GM23338 (cell line): ENCODE measurements at regions not wholly inside any gene's neighbourhood (a gene's known extent, or its start where the extent isn't known, plus 50 kb on each side); places are given as distances from the start of the nearest gene placed in this dataset.

Source experiments
- ATAC-seq: fragments of 200-7000 bp; cut with Tn5 transposase; 3 replicates; pipeline ENCODE4 v1.9.1; 2020
- DNase-seq: peaks from one replicate; pipeline ENCODE4 v3.0.0-alpha.2; 2015; ENCODE audit warnings: low spot score
- H2AFZ ChIP-seq: fragments of 200-600 bp; sonication (generic); 2 replicates; pipeline ENCODE4 v1.8.0; 2016; ENCODE audit warnings: antibody characterized with exemption, mild to moderate bottlenecking, moderate library complexity
- H3F3A ChIP-seq: fragments of 200-600 bp; sonication (generic); replicated peaks from 2 replicates; pipeline ENCODE4 v1.8.0; 2017; ENCODE audit warnings: antibody characterized with exemption, mixed run types, low read depth
- H3K27ac ChIP-seq: fragments of 200-600 bp; sonication (generic); 2 replicates; pipeline ENCODE4 v1.6.1; 2016; ENCODE audit warnings: low read depth
- H3K27me3 ChIP-seq: fragments of 200-600 bp; sonication (generic); 2 replicates; pipeline ENCODE4 v1.8.0; 2016; ENCODE audit warnings: mild to moderate bottlenecking, mixed run types, moderate library complexity; ENCODE audit not compliant: insufficient read depth
- H3K36me3 ChIP-seq: fragments of 200-600 bp; sonication (generic); 2 replicates; pipeline ENCODE4 v1.8.0; 2016; ENCODE audit warnings: mild to moderate bottlenecking; ENCODE audit not compliant: insufficient read depth
- H3K4me1 ChIP-seq: fragments of 200-600 bp; sonication (generic); 2 replicates; pipeline ENCODE4 v1.8.0; 2016; ENCODE audit warnings: mild to moderate bottlenecking, moderate library complexity; ENCODE audit not compliant: insufficient read depth
- H3K4me2 ChIP-seq: fragments of 200-600 bp; sonication (generic); 2 replicates; pipeline ENCODE4 v1.7.1; 2017; ENCODE audit warnings: mixed run types
- H3K4me3 ChIP-seq: fragments of 200-600 bp; sonication (generic); 2 replicates; pipeline ENCODE4 v1.6.1; 2016; ENCODE audit warnings: mixed run types
- H3K79me2 ChIP-seq: fragments of 200-600 bp; sonication (generic); replicated peaks from 2 replicates; pipeline ENCODE4 v1.8.0; 2017; ENCODE audit warnings: mild to moderate bottlenecking; ENCODE audit not compliant: insufficient read depth
- H3K9me2 ChIP-seq: fragments of 200-600 bp; sonication (generic); 2 replicates; pipeline ENCODE4 v1.8.0; 2017; ENCODE audit not compliant: insufficient read depth
- H4K20me1 ChIP-seq: fragments of 200-600 bp; sonication (generic); replicated peaks from 2 replicates; pipeline ENCODE4 v1.8.0; 2017; ENCODE audit warnings: mild to moderate bottlenecking; ENCODE audit not compliant: insufficient read depth
- H3K27ac Mint-ChIP-seq: 2 replicates; pipeline ENCODE4 v1.8.0; 2020; ENCODE audit warnings: inconsistent platforms, mild to moderate bottlenecking, moderate library complexity, mixed read lengths
- H3K27me3 Mint-ChIP-seq: 3 replicates; pipeline ENCODE4 v1.8.0; 2022; ENCODE audit warnings: low read depth, mild to moderate bottlenecking, moderate library complexity, mixed read lengths, inconsistent platforms; ENCODE audit not compliant: insufficient read depth, poor library complexity
- H3K36me3 Mint-ChIP-seq: 3 replicates; pipeline ENCODE4 v1.8.0; 2021; ENCODE audit warnings: low read depth, mild to moderate bottlenecking, inconsistent platforms, moderate library complexity, mixed read lengths
- H3K4me1 Mint-ChIP-seq: 3 replicates; pipeline ENCODE4 v1.8.0; 2020; ENCODE audit warnings: mild to moderate bottlenecking, inconsistent platforms, mixed read lengths
- H3K4me3 Mint-ChIP-seq: 3 replicates; pipeline ENCODE4 v1.8.0; 2021; ENCODE audit warnings: moderate library complexity, mild to moderate bottlenecking, inconsistent platforms, mixed read lengths
- H3K9me3 Mint-ChIP-seq: 3 replicates; pipeline ENCODE4 v1.8.0; 2020; ENCODE audit warnings: moderate library complexity, mild to moderate bottlenecking, inconsistent platforms, mixed read lengths
- CREB1 ChIP-seq: fragments of 250-450 bp; sonication (Bioruptor Pico); IDR thresholded peaks from 2 replicates; pipeline ENCODE4 v1.5.0; 2020; ENCODE audit warnings: low read depth, mild to moderate bottlenecking, moderate library complexity
- EZH2 ChIP-seq: fragments of 200-600 bp; sonication (generic); IDR thresholded peaks from one replicate; pipeline ENCODE4 v1.8.0; 2017; ENCODE audit warnings: antibody characterized with exemption, mild to moderate bottlenecking, low read depth; ENCODE audit not compliant: unreplicated experiment
- EZH2phosphoT487 ChIP-seq: fragments of 200-600 bp; sonication (generic); IDR thresholded peaks from one replicate; pipeline ENCODE4 v1.8.1; 2018; ENCODE audit warnings: antibody characterized with exemption; ENCODE audit not compliant: unreplicated experiment
- JUNB ChIP-seq: IDR thresholded peaks from one replicate; pipeline ENCODE4 v1.6.1; 2016; ENCODE audit warnings: antibody characterized with exemption; ENCODE audit not compliant: unreplicated experiment
- NANOG ChIP-seq: IDR thresholded peaks from 2 replicates; pipeline ENCODE4 v1.6.1; 2016; ENCODE audit warnings: antibody characterized with exemption, borderline replicate concordance
- POLR2AphosphoS5 ChIP-seq: IDR thresholded peaks from 2 replicates; pipeline ENCODE4 v1.6.1; 2016; ENCODE audit warnings: antibody characterized with exemption, low read depth
- STAT1 ChIP-seq: IDR thresholded peaks from one replicate; pipeline ENCODE4 v1.6.1; 2016; ENCODE audit warnings: antibody characterized with exemption; ENCODE audit not compliant: unreplicated experiment
- ZNF114 ChIP-seq: fragments of 250-450 bp; sonication (Bioruptor Pico); IDR thresholded peaks from 2 replicates; pipeline ENCODE4 v1.5.0; 2020; ENCODE audit warnings: mild to moderate bottlenecking, moderate library complexity
- ZNF331 ChIP-seq: fragments of 250-450 bp; sonication (Bioruptor Pico); IDR thresholded peaks from 2 replicates; pipeline ENCODE4 v1.5.0; 2020; ENCODE audit warnings: low read depth, mild to moderate bottlenecking, moderate library complexity
- TF ChIP-seq, protein P1 (sequence below), 2 experiments: fragments of 200-600 bp in 1 of 2; sonication (generic) in 1 of 2; conservative IDR thresholded peaks; 2 replicates each; pipeline versions ENCODE4 v1.5.1 to v1.6.1; 2016 to 2017; ENCODE audit warnings: antibody characterized with exemption in 2 of 2, low read depth in 2 of 2, mild to moderate bottlenecking in 2 of 2, moderate library complexity in 1 of 2
- TF ChIP-seq, protein P2 (sequence below): fragments of 250-450 bp; sonication (Bioruptor Pico); IDR thresholded peaks from 2 replicates; pipeline ENCODE4 v1.5.0; 2020; ENCODE audit warnings: mild to moderate bottlenecking, moderate library complexity
- TF ChIP-seq, protein P3 (sequence below): IDR thresholded peaks from one replicate; pipeline ENCODE4 v1.6.1; 2018; ENCODE audit warnings: antibody characterized with exemption; ENCODE audit not compliant: unreplicated experiment
- TF ChIP-seq, protein P4 (sequence below): IDR thresholded peaks from 2 replicates; pipeline ENCODE4 v1.6.1; 2016; ENCODE audit warnings: antibody characterized with exemption

DNA sequence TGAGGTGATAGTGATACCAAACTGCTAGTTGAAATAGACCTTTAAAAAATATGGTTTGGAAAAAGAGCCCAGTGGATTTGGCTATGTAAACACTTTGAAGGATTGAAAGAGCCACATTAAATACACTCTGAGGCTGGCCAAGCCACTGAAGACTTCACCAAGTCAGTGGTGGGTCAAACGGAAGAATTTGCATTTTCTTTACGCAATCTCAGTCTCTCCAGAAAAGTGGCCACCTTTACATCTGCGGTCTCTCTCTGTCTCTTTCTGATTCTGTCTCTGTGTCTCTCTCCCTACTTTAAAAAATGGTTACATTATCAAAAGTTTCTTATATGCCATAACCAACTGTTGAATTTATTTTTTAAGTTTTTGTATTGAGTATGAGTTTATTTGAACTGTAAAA is 651.2 kb upstream of the PITX2 start:
- Histone ChIP-seq H3K36me3 (no peaks in the 10 kb centered on the region), H3K79me2 (no peaks in the 10 kb centered on the region), H3K9me2 (no peaks in the 10 kb centered on the region), H3K4me1 (no peaks in the 10 kb centered on the region), H3F3A (no peaks in the 10 kb centered on the region), H3K4me2 (no peak overlapping the region), H2AFZ (no peak overlapping the region), H3K27ac (no peak overlapping the region), H4K20me1 (no peaks in the 10 kb centered on the region), H3K27me3 (no peaks in the 10 kb centered on the region), H3K4me3 (no peak overlapping the region)
- Mint-ChIP-seq H3K4me3 (no peak overlapping the region), H3K27me3 (no peaks in the 10 kb centered on the region), H3K36me3 (no peaks in the 10 kb centered on the region), H3K9me3 (no peaks in the 10 kb centered on the region), H3K4me1 (peaks cover 2% of the 10 kb centered on the region; the same call in 1 of the 3 replicates), H3K27ac (no peak overlapping the region)
- ATAC-seq, result no peak
- DNase-seq, result no peak
- TF ChIP-seq, protein P1, sequence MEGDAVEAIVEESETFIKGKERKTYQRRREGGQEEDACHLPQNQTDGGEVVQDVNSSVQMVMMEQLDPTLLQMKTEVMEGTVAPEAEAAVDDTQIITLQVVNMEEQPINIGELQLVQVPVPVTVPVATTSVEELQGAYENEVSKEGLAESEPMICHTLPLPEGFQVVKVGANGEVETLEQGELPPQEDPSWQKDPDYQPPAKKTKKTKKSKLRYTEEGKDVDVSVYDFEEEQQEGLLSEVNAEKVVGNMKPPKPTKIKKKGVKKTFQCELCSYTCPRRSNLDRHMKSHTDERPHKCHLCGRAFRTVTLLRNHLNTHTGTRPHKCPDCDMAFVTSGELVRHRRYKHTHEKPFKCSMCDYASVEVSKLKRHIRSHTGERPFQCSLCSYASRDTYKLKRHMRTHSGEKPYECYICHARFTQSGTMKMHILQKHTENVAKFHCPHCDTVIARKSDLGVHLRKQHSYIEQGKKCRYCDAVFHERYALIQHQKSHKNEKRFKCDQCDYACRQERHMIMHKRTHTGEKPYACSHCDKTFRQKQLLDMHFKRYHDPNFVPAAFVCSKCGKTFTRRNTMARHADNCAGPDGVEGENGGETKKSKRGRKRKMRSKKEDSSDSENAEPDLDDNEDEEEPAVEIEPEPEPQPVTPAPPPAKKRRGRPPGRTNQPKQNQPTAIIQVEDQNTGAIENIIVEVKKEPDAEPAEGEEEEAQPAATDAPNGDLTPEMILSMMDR (conservative IDR thresholded peaks at IDR 0.05; ENCODE audit: low read depth in 2 of 2), result no peak
- no peak for TF ChIP-seq NANOG
- no peak for TF ChIP-seq ZNF331 (CRISPR knock-in tag)
- TF ChIP-seq EZH2phosphoT487, result no peak
- TF ChIP-seq JUNB, result no peak
- no peak for TF ChIP-seq CREB1 (CRISPR knock-in tag)
- no peak for TF ChIP-seq EZH2
- TF ChIP-seq ZNF114 (CRISPR knock-in tag), result no peak
- TF ChIP-seq, protein P2, sequence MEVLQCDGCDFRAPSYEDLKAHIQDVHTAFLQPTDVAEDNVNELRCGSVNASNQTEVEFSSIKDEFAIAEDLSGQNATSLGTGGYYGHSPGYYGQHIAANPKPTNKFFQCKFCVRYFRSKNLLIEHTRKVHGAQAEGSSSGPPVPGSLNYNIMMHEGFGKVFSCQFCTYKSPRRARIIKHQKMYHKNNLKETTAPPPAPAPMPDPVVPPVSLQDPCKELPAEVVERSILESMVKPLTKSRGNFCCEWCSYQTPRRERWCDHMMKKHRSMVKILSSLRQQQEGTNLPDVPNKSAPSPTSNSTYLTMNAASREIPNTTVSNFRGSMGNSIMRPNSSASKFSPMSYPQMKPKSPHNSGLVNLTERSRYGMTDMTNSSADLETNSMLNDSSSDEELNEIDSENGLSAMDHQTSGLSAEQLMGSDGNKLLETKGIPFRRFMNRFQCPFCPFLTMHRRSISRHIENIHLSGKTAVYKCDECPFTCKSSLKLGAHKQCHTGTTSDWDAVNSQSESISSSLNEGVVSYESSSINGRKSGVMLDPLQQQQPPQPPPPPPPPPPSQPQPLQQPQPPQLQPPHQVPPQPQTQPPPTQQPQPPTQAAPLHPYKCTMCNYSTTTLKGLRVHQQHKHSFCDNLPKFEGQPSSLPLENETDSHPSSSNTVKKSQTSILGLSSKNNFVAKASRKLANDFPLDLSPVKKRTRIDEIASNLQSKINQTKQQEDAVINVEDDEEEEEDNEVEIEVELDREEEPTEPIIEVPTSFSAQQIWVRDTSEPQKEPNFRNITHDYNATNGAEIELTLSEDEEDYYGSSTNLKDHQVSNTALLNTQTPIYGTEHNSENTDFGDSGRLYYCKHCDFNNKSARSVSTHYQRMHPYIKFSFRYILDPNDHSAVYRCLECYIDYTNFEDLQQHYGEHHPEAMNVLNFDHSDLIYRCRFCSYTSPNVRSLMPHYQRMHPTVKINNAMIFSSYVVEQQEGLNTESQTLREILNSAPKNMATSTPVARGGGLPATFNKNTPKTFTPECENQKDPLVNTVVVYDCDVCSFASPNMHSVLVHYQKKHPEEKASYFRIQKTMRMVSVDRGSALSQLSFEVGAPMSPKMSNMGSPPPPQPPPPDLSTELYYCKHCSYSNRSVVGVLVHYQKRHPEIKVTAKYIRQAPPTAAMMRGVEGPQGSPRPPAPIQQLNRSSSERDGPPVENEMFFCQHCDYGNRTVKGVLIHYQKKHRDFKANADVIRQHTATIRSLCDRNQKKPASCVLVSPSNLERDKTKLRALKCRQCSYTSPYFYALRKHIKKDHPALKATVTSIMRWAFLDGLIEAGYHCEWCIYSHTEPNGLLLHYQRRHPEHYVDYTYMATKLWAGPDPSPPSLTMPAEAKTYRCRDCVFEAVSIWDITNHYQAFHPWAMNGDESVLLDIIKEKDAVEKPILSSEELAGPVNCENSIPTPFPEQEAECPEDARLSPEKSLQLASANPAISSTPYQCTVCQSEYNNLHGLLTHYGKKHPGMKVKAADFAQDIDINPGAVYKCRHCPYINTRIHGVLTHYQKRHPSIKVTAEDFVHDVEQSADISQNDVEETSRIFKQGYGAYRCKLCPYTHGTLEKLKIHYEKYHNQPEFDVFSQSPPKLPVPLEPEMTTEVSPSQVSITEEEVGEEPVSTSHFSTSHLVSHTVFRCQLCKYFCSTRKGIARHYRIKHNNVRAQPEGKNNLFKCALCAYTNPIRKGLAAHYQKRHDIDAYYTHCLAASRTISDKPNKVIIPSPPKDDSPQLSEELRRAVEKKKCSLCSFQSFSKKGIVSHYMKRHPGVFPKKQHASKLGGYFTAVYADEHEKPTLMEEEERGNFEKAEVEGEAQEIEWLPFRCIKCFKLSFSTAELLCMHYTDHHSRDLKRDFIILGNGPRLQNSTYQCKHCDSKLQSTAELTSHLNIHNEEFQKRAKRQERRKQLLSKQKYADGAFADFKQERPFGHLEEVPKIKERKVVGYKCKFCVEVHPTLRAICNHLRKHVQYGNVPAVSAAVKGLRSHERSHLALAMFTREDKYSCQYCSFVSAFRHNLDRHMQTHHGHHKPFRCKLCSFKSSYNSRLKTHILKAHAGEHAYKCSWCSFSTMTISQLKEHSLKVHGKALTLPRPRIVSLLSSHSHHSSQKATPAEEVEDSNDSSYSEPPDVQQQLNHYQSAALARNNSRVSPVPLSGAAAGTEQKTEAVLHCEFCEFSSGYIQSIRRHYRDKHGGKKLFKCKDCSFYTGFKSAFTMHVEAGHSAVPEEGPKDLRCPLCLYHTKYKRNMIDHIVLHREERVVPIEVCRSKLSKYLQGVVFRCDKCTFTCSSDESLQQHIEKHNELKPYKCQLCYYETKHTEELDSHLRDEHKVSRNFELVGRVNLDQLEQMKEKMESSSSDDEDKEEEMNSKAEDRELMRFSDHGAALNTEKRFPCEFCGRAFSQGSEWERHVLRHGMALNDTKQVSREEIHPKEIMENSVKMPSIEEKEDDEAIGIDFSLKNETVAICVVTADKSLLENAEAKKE (CRISPR knock-in tag), result no peak
- TF ChIP-seq, protein P3, sequence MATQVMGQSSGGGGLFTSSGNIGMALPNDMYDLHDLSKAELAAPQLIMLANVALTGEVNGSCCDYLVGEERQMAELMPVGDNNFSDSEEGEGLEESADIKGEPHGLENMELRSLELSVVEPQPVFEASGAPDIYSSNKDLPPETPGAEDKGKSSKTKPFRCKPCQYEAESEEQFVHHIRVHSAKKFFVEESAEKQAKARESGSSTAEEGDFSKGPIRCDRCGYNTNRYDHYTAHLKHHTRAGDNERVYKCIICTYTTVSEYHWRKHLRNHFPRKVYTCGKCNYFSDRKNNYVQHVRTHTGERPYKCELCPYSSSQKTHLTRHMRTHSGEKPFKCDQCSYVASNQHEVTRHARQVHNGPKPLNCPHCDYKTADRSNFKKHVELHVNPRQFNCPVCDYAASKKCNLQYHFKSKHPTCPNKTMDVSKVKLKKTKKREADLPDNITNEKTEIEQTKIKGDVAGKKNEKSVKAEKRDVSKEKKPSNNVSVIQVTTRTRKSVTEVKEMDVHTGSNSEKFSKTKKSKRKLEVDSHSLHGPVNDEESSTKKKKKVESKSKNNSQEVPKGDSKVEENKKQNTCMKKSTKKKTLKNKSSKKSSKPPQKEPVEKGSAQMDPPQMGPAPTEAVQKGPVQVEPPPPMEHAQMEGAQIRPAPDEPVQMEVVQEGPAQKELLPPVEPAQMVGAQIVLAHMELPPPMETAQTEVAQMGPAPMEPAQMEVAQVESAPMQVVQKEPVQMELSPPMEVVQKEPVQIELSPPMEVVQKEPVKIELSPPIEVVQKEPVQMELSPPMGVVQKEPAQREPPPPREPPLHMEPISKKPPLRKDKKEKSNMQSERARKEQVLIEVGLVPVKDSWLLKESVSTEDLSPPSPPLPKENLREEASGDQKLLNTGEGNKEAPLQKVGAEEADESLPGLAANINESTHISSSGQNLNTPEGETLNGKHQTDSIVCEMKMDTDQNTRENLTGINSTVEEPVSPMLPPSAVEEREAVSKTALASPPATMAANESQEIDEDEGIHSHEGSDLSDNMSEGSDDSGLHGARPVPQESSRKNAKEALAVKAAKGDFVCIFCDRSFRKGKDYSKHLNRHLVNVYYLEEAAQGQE, result no peak
- no peak for TF ChIP-seq POLR2AphosphoS5
- TF ChIP-seq, protein P4, sequence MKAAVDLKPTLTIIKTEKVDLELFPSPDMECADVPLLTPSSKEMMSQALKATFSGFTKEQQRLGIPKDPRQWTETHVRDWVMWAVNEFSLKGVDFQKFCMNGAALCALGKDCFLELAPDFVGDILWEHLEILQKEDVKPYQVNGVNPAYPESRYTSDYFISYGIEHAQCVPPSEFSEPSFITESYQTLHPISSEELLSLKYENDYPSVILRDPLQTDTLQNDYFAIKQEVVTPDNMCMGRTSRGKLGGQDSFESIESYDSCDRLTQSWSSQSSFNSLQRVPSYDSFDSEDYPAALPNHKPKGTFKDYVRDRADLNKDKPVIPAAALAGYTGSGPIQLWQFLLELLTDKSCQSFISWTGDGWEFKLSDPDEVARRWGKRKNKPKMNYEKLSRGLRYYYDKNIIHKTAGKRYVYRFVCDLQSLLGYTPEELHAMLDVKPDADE, result no peak
- TF ChIP-seq STAT1, result no peak
